Peyer's patch (tissue), 4 donors: ENCODE measurements at regions not wholly inside any gene's neighbourhood (a gene's known extent, or its start where the extent isn't known, plus 50 kb on each side); places are given as distances from the start of the nearest gene placed in this dataset.

Source experiments
- POLR2A ChIP-seq, 2 donors: fragments of 450-650 bp; IDR thresholded peaks; one replicate each; pipeline ENCODE4 v1.5.1; 2017; ENCODE audit warnings: antibody characterized with exemption in 2 of 2, mild to moderate bottlenecking in 2 of 2, moderate library complexity in 2 of 2
- TF ChIP-seq, protein P1 (sequence below), 6 experiments: fragments of 450-650 bp in 4 of 6; fragments of 200-600 bp in 2 of 6; sonication (generic) in 1 of 6; IDR thresholded peaks; one replicate each; pipeline ENCODE4 v1.5.1; 2017 to 2019; ENCODE audit warnings: antibody characterized with exemption in 6 of 6, mild to moderate bottlenecking in 3 of 6, moderate library complexity in 1 of 6

DNA sequence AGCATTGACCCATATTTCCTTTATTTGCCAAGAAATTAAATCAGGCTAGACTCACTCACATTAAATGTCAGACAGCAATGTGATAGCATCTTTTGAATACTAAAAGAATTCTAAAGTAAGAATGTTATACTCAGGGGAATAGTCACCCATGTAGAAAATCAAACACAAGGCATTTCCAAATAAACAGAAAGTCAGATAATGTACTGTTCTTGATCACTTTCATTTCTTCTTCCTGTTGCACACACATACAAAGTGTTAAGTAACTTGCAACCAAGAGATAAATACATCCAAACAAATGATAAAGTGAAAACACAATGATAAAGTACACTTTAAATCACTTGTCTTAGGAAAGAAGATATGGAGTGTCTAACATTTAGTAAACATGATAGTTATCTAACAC is 1366.6 kb upstream of the MIR17HG start:
- TF ChIP-seq, protein P1, sequence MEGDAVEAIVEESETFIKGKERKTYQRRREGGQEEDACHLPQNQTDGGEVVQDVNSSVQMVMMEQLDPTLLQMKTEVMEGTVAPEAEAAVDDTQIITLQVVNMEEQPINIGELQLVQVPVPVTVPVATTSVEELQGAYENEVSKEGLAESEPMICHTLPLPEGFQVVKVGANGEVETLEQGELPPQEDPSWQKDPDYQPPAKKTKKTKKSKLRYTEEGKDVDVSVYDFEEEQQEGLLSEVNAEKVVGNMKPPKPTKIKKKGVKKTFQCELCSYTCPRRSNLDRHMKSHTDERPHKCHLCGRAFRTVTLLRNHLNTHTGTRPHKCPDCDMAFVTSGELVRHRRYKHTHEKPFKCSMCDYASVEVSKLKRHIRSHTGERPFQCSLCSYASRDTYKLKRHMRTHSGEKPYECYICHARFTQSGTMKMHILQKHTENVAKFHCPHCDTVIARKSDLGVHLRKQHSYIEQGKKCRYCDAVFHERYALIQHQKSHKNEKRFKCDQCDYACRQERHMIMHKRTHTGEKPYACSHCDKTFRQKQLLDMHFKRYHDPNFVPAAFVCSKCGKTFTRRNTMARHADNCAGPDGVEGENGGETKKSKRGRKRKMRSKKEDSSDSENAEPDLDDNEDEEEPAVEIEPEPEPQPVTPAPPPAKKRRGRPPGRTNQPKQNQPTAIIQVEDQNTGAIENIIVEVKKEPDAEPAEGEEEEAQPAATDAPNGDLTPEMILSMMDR (IDR thresholded peaks at IDR 0.05), result no peak
- no peak for TF ChIP-seq POLR2A (IDR thresholded peaks at IDR 0.05)
